K562 (cell line): ENCODE measurements at regions not wholly inside any gene's neighbourhood (a gene's known extent, or its start where the extent isn't known, plus 50 kb on each side); places are given as distances from the start of the nearest gene placed in this dataset.

Experiments
- CTCF ChIP-seq, 3 experiments: IDR thresholded peaks in 2 of 3; conservative IDR thresholded peaks in 1 of 3; 2 replicates each; pipeline ENCODE4 v1.5.1; 2011 to 2012; ENCODE audit warnings: low read length in 3 of 3, mild to moderate bottlenecking in 3 of 3, control low read depth in 2 of 3, improper control_type of control experiment in 1 of 3, inconsistent platforms in 1 of 3, low read depth in 1 of 3, mixed read lengths in 1 of 3, moderate library complexity in 1 of 3; ENCODE audit not compliant: insufficient read depth in 2 of 3
- EP300 ChIP-seq: IDR thresholded peaks from 2 replicates; pipeline ENCODE4 v1.6.1; 2012; ENCODE audit warnings: low read length, improper control_type of control experiment
- LEF1 ChIP-seq: fragments of 450-650 bp; IDR thresholded peaks from 2 replicates; pipeline ENCODE4 v1.6.1; 2016; ENCODE audit warnings: mild to moderate bottlenecking
- RAD21 ChIP-seq, 2 experiments: fragments of 250-450 bp in 1 of 2; fragments of 450-650 bp in 1 of 2; sonication (Bioruptor Pico) in 1 of 2; formaldehyde crosslinking in 1 of 2; IDR thresholded peaks in 1 of 2; conservative IDR thresholded peaks in 1 of 2; 2 replicates each; pipeline versions ENCODE4 v1.4.0 to v1.8.0; 2020 to 2022; ENCODE audit warnings: mild to moderate bottlenecking in 2 of 2, moderate library complexity in 1 of 2
- RB1 ChIP-seq: fragments of 450-650 bp; IDR thresholded peaks from 2 replicates; pipeline ENCODE4 v1.6.1; 2017; ENCODE audit warnings: low read depth, mild to moderate bottlenecking
- REST ChIP-seq, 2 experiments: fragments of 450-650 bp; formaldehyde crosslinking in 1 of 2; IDR thresholded peaks; 2 replicates each; pipeline versions ENCODE4 v1.4.0 to v1.6.1; 2014 to 2020; ENCODE audit warnings: mild to moderate bottlenecking in 2 of 2, borderline replicate concordance in 1 of 2, low read depth in 1 of 2
- RFX1 ChIP-seq: fragments of 450-650 bp; IDR thresholded peaks from 2 replicates; pipeline ENCODE4 v1.6.1; 2016; ENCODE audit warnings: mild to moderate bottlenecking, moderate library complexity
- ZBTB33 ChIP-seq: sonication (generic); formaldehyde crosslinking; IDR thresholded peaks from 2 replicates; pipeline ENCODE4 v1.8.1; 2023; ENCODE audit warnings: mild to moderate bottlenecking, missing genetic modification reagents
- ZFX ChIP-seq: sonication (generic); formaldehyde crosslinking; IDR thresholded peaks from 2 replicates; pipeline ENCODE4 v1.8.0; 2022; ENCODE audit warnings: mild to moderate bottlenecking, missing genetic modification reagents, moderate library complexity
- ZNF274 ChIP-seq: IDR thresholded peaks from 2 replicates; pipeline ENCODE4 v1.6.1; 2011; ENCODE audit warnings: low read depth, mild to moderate bottlenecking, low read length, moderate library complexity, borderline replicate concordance
- ZSCAN32 ChIP-seq: fragments of 450-650 bp; formaldehyde crosslinking; IDR thresholded peaks from 2 replicates; pipeline ENCODE4 v1.4.0; 2020; ENCODE audit warnings: mild to moderate bottlenecking, moderate library complexity

- TF ChIP-seq LEF1 (no peak), ZNF274 (no peak), EP300 (no peak), RB1 (no peak), REST (IDR thresholded peaks at IDR 0.05; ENCODE audit: borderline replicate concordance) (no peak), REST (CRISPR knock-in tag; IDR thresholded peaks at IDR 0.05; ENCODE audit: low read depth) (no peak), ZSCAN32 (CRISPR knock-in tag) (no peak), ZBTB33 (CRISPR knock-in tag) (no peak), RAD21 (CRISPR knock-in tag; conservative IDR thresholded peaks at IDR 0.05 in 1 of 2, IDR thresholded peaks at IDR 0.05 in 1 of 2) (no peak), CTCF (IDR thresholded peaks at IDR 0.05 in 2 of 3, conservative IDR thresholded peaks at IDR 0.05 in 1 of 3; ENCODE audit: insufficient read depth in 2 of 3, low read depth in 1 of 3, low read length in 3 of 3) (no peak), ZFX (CRISPR knock-in tag) (no peak), RFX1 (no peak)
These were observed 483.5 kb upstream of the ADGRL2 start for GRCh38 chr1:81317191-81317590.
